22Rv1 (cell line): ENCODE measurements at regions not wholly inside any gene's neighbourhood (a gene's known extent, or its start where the extent isn't known, plus 50 kb on each side); places are given as distances from the start of the nearest gene placed in this dataset.

ENCODE experiments used
- ZFX ChIP-seq: fragments of 450-650 bp; IDR thresholded peaks from 2 replicates; pipeline ENCODE4 v1.6.1; 2017; ENCODE audit warnings: antibody characterized with exemption, borderline replicate concordance
- TF ChIP-seq, protein P1 (sequence below): fragments of 450-650 bp; IDR thresholded peaks from 2 replicates; pipeline ENCODE4 v1.5.1; 2017; ENCODE audit warnings: mild to moderate bottlenecking

DNA sequence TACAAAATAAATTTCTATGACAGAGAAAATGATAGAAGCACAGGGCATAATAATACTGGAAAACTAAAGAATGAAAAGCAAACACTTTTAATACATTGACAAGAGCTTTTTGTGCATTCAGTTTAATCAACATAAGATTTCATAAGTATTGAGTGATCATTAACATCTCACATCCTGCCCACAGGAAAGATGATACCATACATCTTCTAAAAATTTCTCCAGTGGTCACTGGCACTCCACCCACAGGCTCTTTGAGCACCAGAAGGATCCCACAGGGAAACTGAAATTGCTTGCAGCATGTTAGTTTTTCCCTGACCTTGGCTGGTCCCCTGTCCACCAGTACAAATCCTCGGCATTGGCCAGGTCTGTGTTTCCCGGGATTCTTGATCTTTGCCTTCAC, 186.0 kb downstream of the CEMIP2 start:
- TF ChIP-seq, protein P1, sequence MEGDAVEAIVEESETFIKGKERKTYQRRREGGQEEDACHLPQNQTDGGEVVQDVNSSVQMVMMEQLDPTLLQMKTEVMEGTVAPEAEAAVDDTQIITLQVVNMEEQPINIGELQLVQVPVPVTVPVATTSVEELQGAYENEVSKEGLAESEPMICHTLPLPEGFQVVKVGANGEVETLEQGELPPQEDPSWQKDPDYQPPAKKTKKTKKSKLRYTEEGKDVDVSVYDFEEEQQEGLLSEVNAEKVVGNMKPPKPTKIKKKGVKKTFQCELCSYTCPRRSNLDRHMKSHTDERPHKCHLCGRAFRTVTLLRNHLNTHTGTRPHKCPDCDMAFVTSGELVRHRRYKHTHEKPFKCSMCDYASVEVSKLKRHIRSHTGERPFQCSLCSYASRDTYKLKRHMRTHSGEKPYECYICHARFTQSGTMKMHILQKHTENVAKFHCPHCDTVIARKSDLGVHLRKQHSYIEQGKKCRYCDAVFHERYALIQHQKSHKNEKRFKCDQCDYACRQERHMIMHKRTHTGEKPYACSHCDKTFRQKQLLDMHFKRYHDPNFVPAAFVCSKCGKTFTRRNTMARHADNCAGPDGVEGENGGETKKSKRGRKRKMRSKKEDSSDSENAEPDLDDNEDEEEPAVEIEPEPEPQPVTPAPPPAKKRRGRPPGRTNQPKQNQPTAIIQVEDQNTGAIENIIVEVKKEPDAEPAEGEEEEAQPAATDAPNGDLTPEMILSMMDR = no peak
- TF ChIP-seq ZFX = no peak
